PC-3 (cell line): ENCODE measurements at regions not wholly inside any gene's neighbourhood (a gene's known extent, or its start where the extent isn't known, plus 50 kb on each side); places are given as distances from the start of the nearest gene placed in this dataset.

ENCODE experiments used
- EZH2 ChIP-seq: fragments of 300-600 bp; sonication (generic); IDR thresholded peaks from one replicate; pipeline ENCODE4 v1.6.1; 2017; ENCODE audit warnings: antibody characterized with exemption, mild to moderate bottlenecking, low read length; ENCODE audit not compliant: unreplicated experiment
- EZH2phosphoT487 ChIP-seq: fragments of 300-600 bp; sonication (generic); IDR thresholded peaks from 2 replicates; pipeline ENCODE4 v1.6.1; 2018; ENCODE audit warnings: mild to moderate bottlenecking, antibody characterized with exemption, low read length, borderline replicate concordance
- TF ChIP-seq, protein P1 (sequence below): fragments of 300-600 bp; sonication (generic); conservative IDR thresholded peaks from 2 replicates; pipeline ENCODE4 v1.5.1; 2017; ENCODE audit warnings: antibody characterized with exemption, low read depth, mild to moderate bottlenecking, low read length

DNA sequence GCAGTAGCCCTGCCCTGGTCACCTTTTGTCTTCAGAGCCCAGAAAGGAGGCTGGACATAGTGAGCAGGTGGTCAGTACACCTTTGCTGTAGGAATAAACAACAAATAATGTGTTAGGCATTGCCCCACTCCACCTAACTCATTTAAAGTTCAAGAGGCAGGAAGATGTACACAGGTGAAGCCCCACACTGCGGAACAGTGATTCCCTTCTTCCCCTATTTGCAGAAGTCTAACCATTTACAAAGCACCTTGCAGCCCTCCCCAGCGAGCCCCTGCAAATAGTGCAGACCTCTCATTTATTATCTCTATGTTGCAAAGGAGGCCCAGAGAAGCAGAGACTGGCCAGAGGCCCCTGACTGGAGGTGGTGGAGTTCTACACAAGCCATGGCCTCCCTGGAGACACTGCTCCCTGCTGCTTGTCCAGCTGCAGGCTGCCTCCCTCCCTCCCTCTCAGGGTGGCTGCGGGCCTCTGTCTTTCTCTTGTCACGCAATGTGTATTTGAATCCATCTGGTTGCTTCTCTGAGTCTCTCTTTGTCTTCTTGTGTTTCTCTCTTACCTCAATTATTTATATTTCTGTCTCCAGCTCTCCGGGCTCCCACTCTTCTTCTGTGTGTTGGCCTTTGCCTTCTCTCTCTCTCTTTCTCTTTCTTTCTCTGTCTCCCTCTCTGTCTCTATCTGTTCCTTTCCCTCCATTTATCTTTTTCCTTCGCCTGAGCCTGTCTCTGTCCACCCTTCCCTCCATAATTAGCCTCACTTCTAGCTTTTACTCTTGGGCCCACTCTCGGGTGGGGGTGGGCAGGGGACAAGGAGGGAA lies 59.1 kb upstream of the PRDM11 start:
- TF ChIP-seq, protein P1, sequence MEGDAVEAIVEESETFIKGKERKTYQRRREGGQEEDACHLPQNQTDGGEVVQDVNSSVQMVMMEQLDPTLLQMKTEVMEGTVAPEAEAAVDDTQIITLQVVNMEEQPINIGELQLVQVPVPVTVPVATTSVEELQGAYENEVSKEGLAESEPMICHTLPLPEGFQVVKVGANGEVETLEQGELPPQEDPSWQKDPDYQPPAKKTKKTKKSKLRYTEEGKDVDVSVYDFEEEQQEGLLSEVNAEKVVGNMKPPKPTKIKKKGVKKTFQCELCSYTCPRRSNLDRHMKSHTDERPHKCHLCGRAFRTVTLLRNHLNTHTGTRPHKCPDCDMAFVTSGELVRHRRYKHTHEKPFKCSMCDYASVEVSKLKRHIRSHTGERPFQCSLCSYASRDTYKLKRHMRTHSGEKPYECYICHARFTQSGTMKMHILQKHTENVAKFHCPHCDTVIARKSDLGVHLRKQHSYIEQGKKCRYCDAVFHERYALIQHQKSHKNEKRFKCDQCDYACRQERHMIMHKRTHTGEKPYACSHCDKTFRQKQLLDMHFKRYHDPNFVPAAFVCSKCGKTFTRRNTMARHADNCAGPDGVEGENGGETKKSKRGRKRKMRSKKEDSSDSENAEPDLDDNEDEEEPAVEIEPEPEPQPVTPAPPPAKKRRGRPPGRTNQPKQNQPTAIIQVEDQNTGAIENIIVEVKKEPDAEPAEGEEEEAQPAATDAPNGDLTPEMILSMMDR: no peak
- TF ChIP-seq EZH2 (no peak), EZH2phosphoT487 (no peak)
